H1 (cell line): ENCODE measurements at regions not wholly inside any gene's neighbourhood (a gene's known extent, or its start where the extent isn't known, plus 50 kb on each side); places are given as distances from the start of the nearest gene placed in this dataset.

Experiments used
- CTCF ChIA-PET: fragments of 300-600 bp; sonication (Branson Sonifier 250); formaldehyde crosslinking; loops from one replicate; lab custom pipeline; 2021; ENCODE audit not compliant: partially characterized antibody; lab: Charles Lee
- POLR2A ChIA-PET: fragments of 300-600 bp; sonication (Branson Sonifier 250); formaldehyde crosslinking; loops from one replicate; lab custom pipeline; 2021; ENCODE audit warnings: inconsistent platforms; ENCODE audit not compliant: partially characterized antibody; lab: Charles Lee
- DNase-seq, 2 experiments: peaks; one replicate each; pipeline versions ENCODE4 v3.0.0 to v3.0.0-alpha.2; 2010 to 2022; ENCODE audit warnings: low spot score in 2 of 2, low read depth in 1 of 2, mixed read lengths in 1 of 2
- FAIRE-seq: peaks from 2 replicates; lab custom pipeline; 2011; peaks lifted over from hg19 to GRCh38; lab: Jason Lieb, UNC
- H2AFZ ChIP-seq: 2 replicates; pipeline ENCODE4 v1.8.1; 2012; ENCODE audit warnings: low read length, inconsistent platforms
- H2AK5ac ChIP-seq: 2 replicates; pipeline ENCODE4 v1.6.1; 2013; ENCODE audit warnings: low read depth, low read length
- H2BK120ac ChIP-seq: replicated peaks from 2 replicates; pipeline ENCODE3; 2013; ENCODE audit warnings: low read depth, low read length, inconsistent platforms
- H2BK12ac ChIP-seq: 2 replicates; pipeline ENCODE4 v1.6.1; 2013; ENCODE audit warnings: low read depth, low read length
- H2BK15ac ChIP-seq: 2 replicates; pipeline ENCODE4 v1.6.1; 2013; ENCODE audit warnings: low read length
- H2BK20ac ChIP-seq: 2 replicates; pipeline ENCODE4 v1.6.1; 2013; ENCODE audit warnings: low read length
- H2BK5ac ChIP-seq: 2 replicates; pipeline ENCODE4 v1.6.1; 2013; ENCODE audit warnings: low read depth, low read length
- H3K14ac ChIP-seq: 2 replicates; pipeline ENCODE4 v1.6.1; 2013; ENCODE audit warnings: inconsistent platforms; ENCODE audit not compliant: insufficient read length
- H3K18ac ChIP-seq: 2 replicates; pipeline ENCODE4 v1.6.1; 2013; ENCODE audit warnings: low read length; ENCODE audit errors: extremely low read depth
- H3K23ac ChIP-seq: 2 replicates; pipeline ENCODE4 v1.6.1; 2013; ENCODE audit warnings: inconsistent platforms; ENCODE audit not compliant: insufficient read length
- H3K23me2 ChIP-seq: 2 replicates; pipeline ENCODE4 v1.6.1; 2013; ENCODE audit warnings: low read depth, low read length
- H3K27ac ChIP-seq: 2 replicates; pipeline ENCODE4 v1.6.1; 2011; ENCODE audit warnings: low read depth, low read length, inconsistent platforms
- H3K27me3 ChIP-seq, 4 experiments: replicated peaks in 1 of 4; 1 replicate in 1 of 4; 2 replicates in 3 of 4; pipeline versions ENCODE4 v1.6.1 to v1.8.1; 2011 to 2013; ENCODE audit warnings: low read length in 3 of 4, mild to moderate bottlenecking in 3 of 4, inconsistent platforms in 2 of 4, mixed read lengths in 2 of 4, moderate library complexity in 1 of 4; ENCODE audit not compliant: control insufficient read depth in 3 of 4, insufficient read depth in 3 of 4; ENCODE audit errors: extremely low read depth in 1 of 4
- H3K36me3 ChIP-seq, 4 experiments: 2 replicates each; pipeline versions ENCODE4 v1.6.1 to v1.8.1; 2011 to 2013; ENCODE audit warnings: mild to moderate bottlenecking in 4 of 4, low read length in 3 of 4, moderate library complexity in 2 of 4, control low read depth in 1 of 4, inconsistent platforms in 1 of 4; ENCODE audit not compliant: insufficient read depth in 4 of 4, control insufficient read depth in 2 of 4
- H3K4ac ChIP-seq: replicated peaks from 2 replicates; pipeline ENCODE3; 2013; ENCODE audit warnings: low read length, low read depth, mixed read lengths, inconsistent platforms; ENCODE audit not compliant: insufficient read length
- H3K4me1 ChIP-seq, 4 experiments: replicated peaks in 1 of 4; 1 replicate in 1 of 4; 2 replicates in 3 of 4; pipeline versions ENCODE4 v1.6.1 to v1.8.1; 2011 to 2013; ENCODE audit warnings: low read length in 3 of 4, inconsistent platforms in 2 of 4, mixed read lengths in 1 of 4; ENCODE audit not compliant: insufficient read depth in 4 of 4, control insufficient read depth in 3 of 4
- H3K4me2 ChIP-seq, 2 experiments: 2 replicates each; pipeline versions ENCODE4 v1.6.1 to v1.8.1; 2011 to 2013; ENCODE audit warnings: low read depth in 2 of 2, low read length in 2 of 2, control low read depth in 1 of 2, inconsistent platforms in 1 of 2, mild to moderate bottlenecking in 1 of 2; ENCODE audit not compliant: insufficient read depth in 1 of 2
- H3K4me3 ChIP-seq, 4 experiments: fragments of 200-600, 300-600 bp in 1 of 4; sonication (generic), shearing (Covaris generic), sonication (Bioruptor Twin) in 1 of 4; 2 replicates each; pipeline versions ENCODE4 v1.5.1 to v1.8.1; 2011 to 2016; ENCODE audit warnings: low read length in 4 of 4, low read depth in 3 of 4, control low read depth in 2 of 4, inconsistent platforms in 2 of 4, mild to moderate bottlenecking in 2 of 4, mixed read lengths in 1 of 4, moderate library complexity in 1 of 4; ENCODE audit not compliant: insufficient read depth in 2 of 4; ENCODE audit errors: extremely low read depth in 1 of 4
- H3K56ac ChIP-seq: replicated peaks from 2 replicates; pipeline ENCODE3; 2013; ENCODE audit warnings: low read depth, mild to moderate bottlenecking, mixed read lengths, low read length, inconsistent platforms; ENCODE audit not compliant: insufficient read length
- H3K79me1 ChIP-seq: 2 replicates; pipeline ENCODE4 v1.6.1; 2013; ENCODE audit warnings: low read depth, low read length, control low read depth
- H3K79me2 ChIP-seq, 2 experiments: 2 replicates each; pipeline versions ENCODE4 v1.6.1 to v1.8.1; 2012 to 2013; ENCODE audit warnings: low read length in 2 of 2, mild to moderate bottlenecking in 2 of 2, inconsistent platforms in 1 of 2; ENCODE audit not compliant: insufficient read depth in 2 of 2, control insufficient read depth in 1 of 2
- H3K9ac ChIP-seq, 4 experiments: replicated peaks in 1 of 4; 1 replicate in 1 of 4; 2 replicates in 3 of 4; pipeline versions ENCODE4 v1.6.1 to v1.8.1; 2011 to 2013; ENCODE audit warnings: low read depth in 3 of 4, low read length in 3 of 4, control low read depth in 2 of 4, mild to moderate bottlenecking in 2 of 4, moderate library complexity in 2 of 4, inconsistent platforms in 1 of 4; ENCODE audit errors: extremely low read depth in 1 of 4
- H3K9me3 ChIP-seq, 2 experiments: 2 replicates each; pipeline versions ENCODE4 v1.6.1 to v1.8.1; 2012 to 2013; ENCODE audit warnings: mild to moderate bottlenecking in 2 of 2, moderate library complexity in 2 of 2, control low read depth in 1 of 2, inconsistent platforms in 1 of 2, low read depth in 1 of 2, low read length in 1 of 2, mixed read lengths in 1 of 2; ENCODE audit not compliant: insufficient read depth in 2 of 2
- H4K20me1 ChIP-seq, 2 experiments: replicated peaks in 1 of 2; 2 replicates each; pipeline versions ENCODE3 to v1.8.1; 2011 to 2013; ENCODE audit warnings: inconsistent platforms in 2 of 2, low read length in 2 of 2, mild to moderate bottlenecking in 1 of 2; ENCODE audit not compliant: insufficient read depth in 2 of 2, control insufficient read depth in 1 of 2
- H4K5ac ChIP-seq: 2 replicates; pipeline ENCODE4 v1.6.1; 2013; ENCODE audit warnings: low read length, low read depth, mixed read lengths, inconsistent platforms; ENCODE audit not compliant: insufficient read length
- H4K8ac ChIP-seq: 2 replicates; pipeline ENCODE4 v1.8.0; 2013; ENCODE audit warnings: mild to moderate bottlenecking, moderate library complexity, low read length, inconsistent platforms; ENCODE audit not compliant: insufficient read depth; ENCODE audit errors: extremely low read depth
- H4K91ac ChIP-seq: replicated peaks from 2 replicates; pipeline ENCODE3; 2013; ENCODE audit warnings: low read length, mixed read lengths, inconsistent platforms; ENCODE audit not compliant: insufficient read length
- CBX8 ChIP-seq: fragments of 300-800, 300-1000 bp; sonication (generic); IDR thresholded peaks from 2 replicates; pipeline ENCODE4 v1.7.1; 2016; ENCODE audit warnings: low read depth, low read length, borderline replicate concordance
- MAFK ChIP-seq: IDR thresholded peaks from 2 replicates; pipeline ENCODE4 v1.6.1; 2012; ENCODE audit warnings: low read depth, mild to moderate bottlenecking, improper control_type of control experiment, low read length
- NANOG ChIP-seq: IDR thresholded peaks from 2 replicates; pipeline ENCODE4 v1.6.1; 2011; ENCODE audit warnings: low read length, low read depth, mild to moderate bottlenecking, inconsistent platforms; ENCODE audit not compliant: insufficient read depth, poor library complexity, severe bottlenecking
- RAD21 ChIP-seq, 2 experiments: IDR thresholded peaks in 1 of 2; conservative IDR thresholded peaks in 1 of 2; 2 replicates each; pipeline ENCODE4 v1.6.1; 2011; ENCODE audit warnings: low read depth in 2 of 2, low read length in 2 of 2, improper control_type of control experiment in 1 of 2, inconsistent platforms in 1 of 2, mild to moderate bottlenecking in 1 of 2, moderate library complexity in 1 of 2
- RFX5 ChIP-seq: IDR thresholded peaks from 2 replicates; pipeline ENCODE4 v1.6.1; 2011; ENCODE audit warnings: low read depth, low read length, improper control_type of control experiment, borderline replicate concordance
- RNF2 ChIP-seq: fragments of 200-900, 300-1000 bp; sonication (generic); IDR thresholded peaks from 2 replicates; pipeline ENCODE4 v1.7.1; 2016; ENCODE audit warnings: borderline replicate concordance, low read depth, mild to moderate bottlenecking, antibody characterized with exemption, low read length; ENCODE audit not compliant: poor library complexity, severe bottlenecking; ENCODE audit errors: missing control alignments
- TAF7 ChIP-seq: optimal IDR thresholded peaks from 2 replicates; pipeline ENCODE3; 2011; ENCODE audit warnings: low read depth, mild to moderate bottlenecking, inconsistent platforms, low read length, moderate library complexity, borderline replicate concordance
- WGBS, 2 experiments: shearing (Covaris generic) in 1 of 2; methylation state at CpG; one replicate each; pipeline versions ENCODE4 v1.1.6 to v1.1.7; 2013 to 2015; ENCODE audit warnings: low lambda C conversion rate in 2 of 2, mixed read lengths in 2 of 2, inconsistent platforms in 1 of 2, low coverage in 1 of 2, missing lambda C conversion rate in 1 of 2; ENCODE audit not compliant: insufficient replicate concordance in 2 of 2, insufficient coverage in 1 of 2, insufficient read length in 1 of 2; ENCODE audit errors: extremely low coverage in 1 of 2, missing lambda C conversion rate in 1 of 2; 5-methylcytosine and 5-hydroxymethylcytosine counted together

DNA sequence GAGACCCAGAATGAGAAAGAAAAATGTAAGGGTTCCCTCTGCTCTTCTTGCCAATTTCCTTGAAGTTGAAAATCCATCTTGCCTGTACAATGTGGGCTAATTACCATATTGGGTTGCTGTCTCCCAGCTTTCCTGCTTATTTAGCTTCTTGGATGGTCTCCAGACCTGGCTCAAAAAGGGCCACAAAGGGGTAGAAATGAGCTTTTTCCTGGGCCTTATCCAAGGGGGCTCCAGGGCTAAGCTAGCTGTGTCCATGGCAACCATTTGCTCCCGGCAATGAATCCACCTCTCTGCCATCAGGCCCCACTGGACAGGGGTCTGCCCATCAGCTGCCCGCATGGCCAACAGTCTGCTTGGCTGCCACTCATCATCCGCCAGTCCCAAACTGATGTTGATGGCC, 85.0 kb downstream of the BOD1L2 start:
- H3K27me3 ChIP-seq: no peaks in the 10 kb centered on the region; a peak in 1 of 7 replicates
- H2BK120ac ChIP-seq: no peak overlapping the region
- no peaks in the 10 kb centered on the region for H3K79me1 ChIP-seq
- H3K9ac ChIP-seq: no peak overlapping the region
- DNase-seq (no peak), FAIRE-seq (no peak)
- no peaks in the 10 kb centered on the region for H3K36me3 ChIP-seq
- no peak overlapping the region for H3K18ac ChIP-seq
- H3K56ac ChIP-seq: no peak overlapping the region
- H4K20me1 ChIP-seq: no peaks in the 10 kb centered on the region
- no peaks in the 10 kb centered on the region for H3K79me2 ChIP-seq
- H3K14ac ChIP-seq: no peak overlapping the region
- no peak overlapping the region for H3K23ac ChIP-seq
- H3K9me3 ChIP-seq: no peaks in the 10 kb centered on the region
- no peak for TF ChIP-seq RNF2
- no peak for TF ChIP-seq RAD21 (IDR thresholded peaks at IDR 0.05 in 1 of 2, conservative IDR thresholded peaks at IDR 0.05 in 1 of 2; ENCODE audit: low read depth in 2 of 2, low read length in 2 of 2)
- no peak for TF ChIP-seq NANOG
- no peak for TF ChIP-seq TAF7
- TF ChIP-seq MAFK: no peak
- TF ChIP-seq CBX8: no peak
- TF ChIP-seq RFX5: no peak
- WGBS, 2 experiments: 92% methylated on average over 3 of the region's 3 CpGs; no CpG with 5 or more reads in 1 of the 2 experiments
- no peak overlapping the region for H2AK5ac ChIP-seq
- no peak overlapping the region for H3K4ac ChIP-seq
- H3K4me1 ChIP-seq: peaks cover 0 to 10% (median 3%) of the 10 kb centered on the region in 4 experiments; a peak in 2 of 7 replicates
- H4K8ac ChIP-seq: no peak overlapping the region
- no peak overlapping the region for H2BK15ac ChIP-seq
- H4K91ac ChIP-seq: no peak overlapping the region
- CTCF ChIA-PET: interaction anchor here (0.7 to 0.9 kb wide), 2 partner anchors 11 to 466 kb away, joined by 3 read pairs; no protein-coding TSS in a partner anchor
- POLR2A ChIA-PET: no interaction called here
- H3K4me3 ChIP-seq: no peak overlapping the region
- no peak overlapping the region for H2BK20ac ChIP-seq
- H2BK12ac ChIP-seq: no peak overlapping the region
- no peak overlapping the region for H3K4me2 ChIP-seq
- H3K27ac ChIP-seq: no peak overlapping the region
- no peak overlapping the region for H2BK5ac ChIP-seq
- H2AFZ ChIP-seq: no peak overlapping the region
- no peak overlapping the region for H4K5ac ChIP-seq
- H3K23me2 ChIP-seq: peaks cover 2% of the 10 kb centered on the region; the same call in 1 of the 2 replicates
